NCI-H2029 treated with DMSO at 0.1 percent for 48 hours (cell line): ENCODE measurements at regions not wholly inside any gene's neighbourhood (a gene's known extent, or its start where the extent isn't known, plus 50 kb on each side); places are given as distances from the start of the nearest gene placed in this dataset.
A peak's percentile ranks its signal among the peaks of the same experiment; 100 is the strongest.

ENCODE experiments used
- DNase-seq: peaks from one replicate; lab custom pipeline; 2025; lab: John Stamatoyannopoulos, UW

DNA sequence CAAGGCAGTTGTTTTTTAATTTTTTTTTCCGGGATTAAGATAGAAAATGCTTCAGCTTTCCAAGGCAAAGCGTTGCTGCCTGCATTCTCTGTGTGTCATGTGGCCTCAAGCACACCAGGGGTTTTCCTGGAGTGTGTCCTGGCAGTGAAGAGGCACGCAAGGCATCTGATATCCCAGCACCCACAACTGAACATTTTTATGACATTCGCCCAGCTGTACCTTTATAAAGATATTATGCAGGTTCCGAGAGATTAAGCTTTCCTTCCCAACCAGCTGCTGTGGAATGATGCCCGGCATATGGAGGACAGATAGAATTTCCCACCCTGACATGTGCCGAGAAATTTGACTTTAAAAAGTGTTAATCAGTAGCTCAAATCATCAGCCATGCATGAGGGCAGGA lies 205.6 kb downstream of the GADD45G start:
- DNase-seq = no peak

- no peak for DNase-seq
Measured at GRCh38 chr9:89811356-89811755, 206.5 kb downstream of the GADD45G start.

DNA sequence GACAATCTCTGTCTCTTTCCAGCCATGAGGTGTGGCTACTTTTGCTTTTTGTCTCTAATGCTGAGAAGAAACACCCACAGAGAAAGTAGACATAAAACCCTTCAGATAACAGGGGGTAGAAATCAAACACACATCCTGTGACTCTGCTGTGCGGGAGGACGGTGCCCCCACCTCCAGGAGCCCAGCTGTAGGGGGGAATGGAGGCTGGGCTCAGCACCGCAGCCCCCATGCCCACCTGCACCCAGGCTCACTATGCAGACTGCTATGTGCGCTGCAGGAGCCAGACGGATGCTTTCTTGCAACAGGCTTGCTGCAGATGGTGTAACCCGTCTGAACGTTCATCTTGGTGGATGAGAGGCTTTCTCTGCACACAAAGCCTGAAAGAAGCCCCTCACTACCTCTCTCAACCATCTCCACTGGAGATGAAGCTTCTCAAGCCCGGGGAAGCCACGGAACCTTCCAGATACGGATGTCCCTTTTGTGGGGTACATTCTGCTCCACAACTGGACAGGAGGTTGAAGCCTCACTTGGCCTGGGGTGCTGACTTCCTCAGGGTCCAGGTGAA lies 207.2 kb downstream of the GADD45G start:
- no peak for DNase-seq

DNA sequence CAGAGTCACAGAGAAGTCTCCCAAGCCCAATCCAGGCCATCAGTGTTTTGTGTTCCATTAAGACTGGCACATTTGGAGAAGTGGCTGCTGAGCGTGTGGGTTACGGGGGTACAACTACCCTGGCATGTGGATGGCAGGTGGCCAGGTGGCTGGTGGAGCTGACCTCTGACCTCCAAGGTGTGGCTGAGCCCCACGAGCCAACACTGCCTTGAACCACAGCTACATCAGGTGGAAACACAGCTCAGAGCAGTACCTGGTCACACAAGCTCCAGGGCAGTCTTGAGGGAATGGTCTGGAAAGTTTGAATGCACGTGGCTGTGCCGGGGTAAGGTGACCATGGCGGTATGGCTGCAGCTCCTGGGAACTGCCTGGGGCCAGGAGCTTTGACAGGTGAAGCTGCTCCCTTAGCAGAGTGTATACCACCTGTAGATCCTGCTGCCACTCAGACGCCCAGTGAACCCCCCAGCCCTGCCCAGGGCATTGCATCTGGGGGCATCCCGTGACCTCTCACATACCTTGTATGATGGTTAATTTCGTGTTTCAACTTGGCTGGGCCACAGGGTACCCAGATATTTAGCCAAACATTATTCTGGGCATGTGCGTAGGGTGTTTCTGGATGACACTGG lies 207.9 kb downstream of the GADD45G start:
- DNase-seq = no peak

- DNase-seq = no peak
Measured at GRCh38 chr9:89813482-89813881, 208.7 kb downstream of the GADD45G start.

DNA sequence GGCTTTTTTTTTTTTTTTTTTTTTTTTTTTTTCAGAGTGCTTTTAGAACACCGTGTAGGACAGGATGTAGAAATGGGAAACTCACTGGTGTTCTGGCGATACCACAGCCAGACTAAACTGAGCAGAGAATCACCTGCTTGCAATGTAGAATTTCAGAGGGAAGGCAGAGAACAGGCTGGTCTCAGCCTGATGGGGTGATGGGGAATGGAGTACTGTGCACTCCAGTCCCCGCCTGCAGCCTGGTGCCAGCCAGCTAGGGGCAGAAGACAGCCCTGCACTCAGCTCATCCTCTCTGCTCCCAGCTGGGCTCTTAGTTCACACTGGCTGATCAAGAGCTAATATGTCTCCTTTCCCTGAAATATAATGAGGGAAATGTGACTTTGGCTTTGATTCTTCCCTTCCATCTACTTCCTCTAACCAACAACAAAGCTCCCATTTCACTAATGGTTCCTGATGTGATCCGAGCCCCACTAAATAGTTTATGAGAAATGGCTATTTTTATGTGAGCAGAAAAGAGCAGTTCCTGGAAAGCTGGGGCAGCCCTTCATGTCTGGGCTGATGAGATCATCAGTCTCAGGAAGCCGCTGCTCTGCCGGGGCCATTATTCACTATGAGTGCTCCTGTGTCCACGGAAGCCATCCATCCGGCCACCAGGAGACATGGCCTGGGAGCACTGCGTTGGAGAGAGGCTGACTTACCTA lies 209.7 kb downstream of the GADD45G start:
- DNase-seq = peak; percentile 69

- no peak for DNase-seq
Measured at GRCh38 chr9:89815061-89815902, 210.5 kb downstream of the GADD45G start.

DNA sequence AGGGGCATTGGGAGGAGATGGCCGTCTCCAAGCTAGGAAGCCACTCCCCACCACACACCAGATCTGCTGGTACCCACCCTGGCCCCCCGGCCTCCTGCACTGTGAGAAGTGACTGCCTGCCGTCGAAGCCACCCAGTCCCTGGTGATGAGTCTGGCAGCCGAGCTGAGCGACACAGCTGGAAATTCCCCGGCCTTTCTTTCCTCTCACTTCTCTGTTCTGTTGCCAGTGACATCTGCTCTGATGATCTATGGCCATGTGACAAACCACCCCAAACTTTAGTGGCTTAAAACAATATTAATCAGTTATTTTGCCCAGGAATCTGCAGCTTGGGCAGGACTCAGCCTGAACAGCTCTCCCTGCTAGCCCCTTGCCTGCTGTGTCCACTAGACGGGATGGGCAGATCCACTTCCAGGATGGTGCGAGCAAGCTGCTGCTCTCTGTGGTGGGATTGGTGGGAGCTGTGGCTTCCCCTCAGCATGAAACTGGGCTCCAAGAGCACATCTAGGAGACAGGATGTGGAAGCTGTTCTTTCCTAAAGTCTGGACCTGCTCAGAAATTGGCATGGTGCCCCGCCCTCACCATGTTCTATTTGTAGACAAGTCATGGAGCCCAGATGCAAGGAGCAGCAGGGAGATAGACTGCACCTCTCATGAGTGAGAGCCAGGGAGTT lies 211.2 kb downstream of the GADD45G start:
- no peak for DNase-seq

DNA sequence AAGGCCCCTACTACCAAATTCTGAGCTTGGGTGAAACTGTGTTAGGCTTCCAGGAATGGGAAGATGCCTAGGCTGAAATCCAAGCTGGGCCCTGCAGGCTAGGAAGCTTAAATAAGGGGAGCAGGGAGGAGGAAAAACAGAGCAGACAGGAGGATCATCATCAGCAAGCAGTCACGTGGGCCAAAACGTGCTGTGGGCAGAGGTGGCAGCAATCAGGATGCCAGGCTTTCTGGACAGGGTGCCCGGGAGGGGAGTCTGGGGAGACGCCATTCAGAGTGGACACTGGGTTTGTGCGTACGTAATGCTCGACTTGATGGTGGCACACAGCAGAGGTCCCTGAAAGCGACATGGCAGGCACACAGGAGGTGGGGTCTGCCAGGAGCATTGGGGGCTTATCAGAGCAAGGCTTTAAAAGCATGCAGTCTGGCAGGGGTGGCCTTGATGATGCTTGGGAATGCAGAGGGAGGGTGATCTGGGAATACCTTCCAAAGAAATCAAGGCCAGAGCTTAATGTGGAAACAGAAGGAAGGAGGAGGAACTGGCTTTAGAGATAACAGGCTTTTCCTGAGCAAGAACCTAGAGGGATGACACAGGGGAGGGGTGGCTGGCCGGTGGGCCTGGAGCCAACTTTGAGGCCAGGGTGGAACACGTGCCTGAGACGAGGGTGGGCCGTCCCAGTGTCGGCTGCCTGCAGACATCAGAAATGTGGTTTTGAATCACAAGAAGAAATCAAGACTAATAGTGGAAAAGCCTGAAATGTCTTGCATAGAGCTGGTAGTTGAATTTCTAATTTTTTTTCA lies 212.5 kb downstream of the GADD45G start:
- no peak for DNase-seq

GRCh38 chr9:89820337-89820736 lies 215.5 kb downstream of the GADD45G start:
- DNase-seq = no peak

DNA sequence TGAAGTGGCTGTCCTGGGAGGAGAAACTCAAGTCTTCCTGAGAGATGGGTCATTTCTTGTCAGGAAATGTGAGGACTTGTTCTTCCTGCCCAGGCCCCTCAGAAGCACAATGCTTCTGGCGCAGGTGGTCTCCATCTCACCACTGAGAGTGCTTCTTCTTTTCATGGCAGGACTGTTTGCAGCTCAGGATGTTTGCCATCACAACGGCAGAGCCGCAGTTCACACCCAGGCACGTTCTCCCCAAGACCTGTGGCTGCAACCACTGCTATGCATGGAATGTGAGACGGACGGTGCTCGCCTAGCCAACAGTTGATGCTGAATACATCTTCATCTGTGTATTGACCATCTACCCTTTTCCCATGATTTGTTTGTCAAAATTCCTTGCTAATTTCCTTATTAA lies 216.3 kb downstream of the GADD45G start:
- DNase-seq = no peak

GRCh38 chr9:89822996-89823395 lies 218.2 kb downstream of the GADD45G start:
- no peak for DNase-seq

DNA sequence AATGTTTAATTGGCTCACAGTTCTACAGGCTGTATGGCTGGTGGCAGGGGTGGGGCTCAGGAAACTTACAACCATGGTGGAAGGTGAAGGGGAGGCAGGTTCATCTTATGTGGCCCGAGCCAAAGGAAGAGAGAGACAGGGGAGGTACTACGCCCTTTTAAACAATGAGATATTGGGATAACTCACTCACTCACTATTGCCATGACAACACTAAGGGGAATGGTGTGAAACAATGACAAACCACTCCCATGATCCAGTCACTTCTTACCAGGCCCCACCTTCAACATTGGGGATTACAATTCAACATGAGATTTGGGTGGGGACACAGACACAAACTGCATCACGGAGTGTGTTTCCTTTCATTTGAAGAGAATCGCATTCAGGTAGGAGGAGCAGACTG lies 220.9 kb downstream of the GADD45G start:
- no peak for DNase-seq

DNA sequence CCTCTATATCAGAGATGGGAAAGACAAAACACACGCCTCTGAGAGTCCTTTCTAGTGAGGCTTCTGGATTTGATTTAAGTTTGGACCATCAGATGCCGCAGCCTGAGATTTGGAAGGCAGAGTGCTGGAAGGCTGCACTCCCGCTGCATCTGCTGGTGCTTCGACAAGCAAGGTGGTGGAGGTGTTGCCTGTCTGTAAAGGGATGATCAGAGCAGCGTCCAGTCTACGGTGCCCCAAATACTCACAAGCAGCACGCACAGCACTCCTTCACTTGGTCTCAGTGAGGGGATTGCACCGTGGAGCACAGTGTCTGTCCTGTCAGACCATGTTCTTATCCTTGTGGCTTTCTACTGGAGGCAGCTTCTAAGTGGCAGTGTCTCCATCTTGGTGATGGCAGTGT lies 221.4 kb downstream of the GADD45G start:
- no peak for DNase-seq

GRCh38 chr9:89829346-89829745 lies 224.5 kb downstream of the GADD45G start:
- DNase-seq = no peak

- DNase-seq = no peak
Measured at GRCh38 chr9:89835666-89836065, 230.9 kb downstream of the GADD45G start.

GRCh38 chr9:89837162-89837933 lies 232.5 kb downstream of the GADD45G start:
- no peak for DNase-seq

DNA sequence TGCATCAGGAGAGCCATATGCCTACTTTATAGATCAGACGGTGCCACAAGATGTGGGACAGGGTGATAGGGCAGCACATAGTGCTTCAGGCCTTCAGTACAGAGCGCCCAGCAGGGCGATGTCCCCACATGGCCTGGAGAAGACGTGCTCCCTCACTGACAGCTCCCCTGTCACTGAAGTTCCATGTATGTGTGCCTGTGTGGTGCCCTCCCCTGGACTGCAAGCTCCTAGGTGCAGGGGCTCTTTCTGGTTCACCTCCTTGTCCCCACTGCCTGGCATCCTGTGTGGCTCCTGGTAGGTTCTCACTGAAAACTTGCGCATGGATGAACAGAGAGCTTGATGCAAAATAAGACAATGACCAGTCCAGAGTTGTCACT lies 233.1 kb downstream of the GADD45G start:
- no peak for DNase-seq

DNA sequence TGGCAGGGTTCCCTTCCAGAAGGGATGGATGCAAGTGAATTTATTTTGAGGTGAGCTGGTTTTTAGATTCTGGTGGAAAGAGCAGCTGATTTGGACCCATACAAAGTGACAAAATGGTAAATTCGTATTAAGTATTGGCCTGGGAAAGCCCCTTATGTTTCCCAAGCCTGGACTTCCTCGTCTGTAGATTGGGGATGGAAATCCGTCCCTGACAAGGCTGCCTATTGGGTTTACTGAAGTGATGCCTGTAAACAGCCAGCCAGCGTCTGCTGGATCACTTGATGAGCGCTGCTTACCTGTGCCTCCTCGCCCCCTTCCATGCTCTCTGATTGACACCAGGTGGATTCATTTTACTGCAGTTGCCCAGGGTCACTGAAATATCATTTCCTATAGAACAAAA lies 233.8 kb downstream of the GADD45G start:
- no peak for DNase-seq

DNA sequence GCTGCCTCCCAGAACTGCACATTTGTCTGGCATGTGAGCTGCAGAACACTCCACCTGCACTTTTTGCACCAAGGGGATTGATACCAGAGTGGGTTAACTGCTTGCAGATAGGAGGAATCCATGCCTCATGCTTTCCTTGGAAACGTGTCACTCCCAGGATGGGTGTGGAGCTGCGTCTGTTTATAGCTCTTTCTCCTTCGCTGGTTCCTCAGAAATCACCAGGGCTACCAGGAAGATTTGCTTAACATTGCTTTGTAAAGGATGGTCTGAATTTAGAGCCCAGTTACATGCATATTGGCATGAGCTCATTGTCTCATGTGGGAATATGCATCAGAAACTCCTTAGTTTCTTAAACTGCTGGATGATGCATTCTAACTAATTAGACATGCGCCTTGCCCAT lies 234.6 kb downstream of the GADD45G start:
- no peak for DNase-seq

- no peak for DNase-seq
Measured at GRCh38 chr9:89839952-89840351, 235.1 kb downstream of the GADD45G start.
